ENCODE measurements at regions not wholly inside any gene's neighbourhood (a gene's known extent, or its start where the extent isn't known, plus 50 kb on each side); places are given as distances from the start of the nearest gene placed in this dataset.

- no peak overlapping the region for H3K4me3 ChIP-seq (ENCODE audit: insufficient read depth, low read depth, low read length)
- no peak overlapping the region for H3K27ac ChIP-seq (ENCODE audit: insufficient read depth, low read depth, low read length, poor library complexity, severe bottlenecking)
- no peaks in the 10 kb centered on the region for H3K36me3 ChIP-seq (ENCODE audit: control insufficient read depth, insufficient read depth, low read length)
- WGBS, 2 experiments, result 96% methylated on average over 8 of the region's 8 CpGs
- no peaks in the 10 kb centered on the region for H3K27me3 ChIP-seq (ENCODE audit: control insufficient read depth, insufficient read depth, low read length, poor library complexity, severe bottlenecking)
- H3K9me3 ChIP-seq (ENCODE audit: control insufficient read depth, low read length), result no peaks in the 10 kb centered on the region
- H3K4me1 ChIP-seq (ENCODE audit: control insufficient read depth, insufficient read depth, low read length), result no peaks in the 10 kb centered on the region
These were observed 184.3 kb upstream of the NUDT6 start for GRCh38 chr4:123106747-123107146.

- no peak overlapping the region for H3K4me3 ChIP-seq (ENCODE audit: insufficient read depth, low read depth, low read length)
- H3K27ac ChIP-seq (ENCODE audit: insufficient read depth, low read depth, low read length, poor library complexity, severe bottlenecking), result no peak overlapping the region
- H3K36me3 ChIP-seq (ENCODE audit: control insufficient read depth, insufficient read depth, low read length), result no peaks in the 10 kb centered on the region
- H3K9me3 ChIP-seq (ENCODE audit: control insufficient read depth, low read length), result no peaks in the 10 kb centered on the region
- 94 to 95% methylated on average over 15 to 16 of the region's 16 CpGs for WGBS, 2 experiments
- no peaks in the 10 kb centered on the region for H3K27me3 ChIP-seq (ENCODE audit: control insufficient read depth, insufficient read depth, low read length, poor library complexity, severe bottlenecking)
- no peaks in the 10 kb centered on the region for H3K4me1 ChIP-seq (ENCODE audit: control insufficient read depth, insufficient read depth, low read length)
These were observed 185.3 kb upstream of the NUDT6 start for GRCh38 chr4:123107444-123108252.

- Histone ChIP-seq H3K4me3 (ENCODE audit: insufficient read depth, low read depth, low read length) (no peak overlapping the region), H3K27ac (ENCODE audit: insufficient read depth, low read depth, low read length, poor library complexity, severe bottlenecking) (no peak overlapping the region), H3K4me1 (ENCODE audit: control insufficient read depth, insufficient read depth, low read length) (no peaks in the 10 kb centered on the region), H3K9me3 (ENCODE audit: control insufficient read depth, low read length) (no peaks in the 10 kb centered on the region), H3K36me3 (ENCODE audit: control insufficient read depth, insufficient read depth, low read length) (peaks cover 2% of the 10 kb centered on the region), H3K27me3 (ENCODE audit: control insufficient read depth, insufficient read depth, low read length, poor library complexity, severe bottlenecking) (no peaks in the 10 kb centered on the region)
- WGBS, 2 experiments, result 83 to 100% methylated on average over 1 of the region's 2 CpGs
These were observed 186.7 kb upstream of the NUDT6 start for GRCh38 chr4:123109139-123109538.

GRCh38 chr4:123110147-123110546 is 187.8 kb upstream of the NUDT6 start:
- Histone ChIP-seq H3K27ac (ENCODE audit: insufficient read depth, low read depth, low read length, poor library complexity, severe bottlenecking) (no peak overlapping the region), H3K27me3 (ENCODE audit: control insufficient read depth, insufficient read depth, low read length, poor library complexity, severe bottlenecking) (no peaks in the 10 kb centered on the region), H3K4me3 (ENCODE audit: insufficient read depth, low read depth, low read length) (no peak overlapping the region), H3K36me3 (ENCODE audit: control insufficient read depth, insufficient read depth, low read length) (peaks cover 6% of the 10 kb centered on the region), H3K9me3 (ENCODE audit: control insufficient read depth, low read length) (no peaks in the 10 kb centered on the region), H3K4me1 (ENCODE audit: control insufficient read depth, insufficient read depth, low read length) (no peaks in the 10 kb centered on the region)
- 80 to 100% methylated on average over 1 of the region's 1 CpG for WGBS, 2 experiments

GRCh38 chr4:123110685-123111084 is 188.3 kb upstream of the NUDT6 start:
- 100% methylated on average over 2 of the region's 2 CpGs; no CpG with 5 or more reads in 1 of the 2 experiments for WGBS, 2 experiments
- no peaks in the 10 kb centered on the region for H3K27me3 ChIP-seq (ENCODE audit: control insufficient read depth, insufficient read depth, low read length, poor library complexity, severe bottlenecking)
- no peak overlapping the region for H3K27ac ChIP-seq (ENCODE audit: insufficient read depth, low read depth, low read length, poor library complexity, severe bottlenecking)
- H3K9me3 ChIP-seq (ENCODE audit: control insufficient read depth, low read length), result no peaks in the 10 kb centered on the region
- no peaks in the 10 kb centered on the region for H3K4me1 ChIP-seq (ENCODE audit: control insufficient read depth, insufficient read depth, low read length)
- no peak overlapping the region for H3K4me3 ChIP-seq (ENCODE audit: insufficient read depth, low read depth, low read length)
- H3K36me3 ChIP-seq (ENCODE audit: control insufficient read depth, insufficient read depth, low read length), result peaks cover 6% of the 10 kb centered on the region

- WGBS, 2 experiments, result 98 to 100% methylated on average over 2 to 3 of the region's 3 CpGs
- no peaks in the 10 kb centered on the region for H3K4me1 ChIP-seq (ENCODE audit: control insufficient read depth, insufficient read depth, low read length)
- no peak overlapping the region for H3K4me3 ChIP-seq (ENCODE audit: insufficient read depth, low read depth, low read length)
- H3K27ac ChIP-seq (ENCODE audit: insufficient read depth, low read depth, low read length, poor library complexity, severe bottlenecking), result no peak overlapping the region
- H3K36me3 ChIP-seq (ENCODE audit: control insufficient read depth, insufficient read depth, low read length), result peaks cover 6% of the 10 kb centered on the region
- H3K27me3 ChIP-seq (ENCODE audit: control insufficient read depth, insufficient read depth, low read length, poor library complexity, severe bottlenecking), result no peaks in the 10 kb centered on the region
- no peaks in the 10 kb centered on the region for H3K9me3 ChIP-seq (ENCODE audit: control insufficient read depth, low read length)
These were observed 190.8 kb upstream of the NUDT6 start for GRCh38 chr4:123113155-123113554.

GRCh38 chr4:123114084-123114914 is 191.9 kb upstream of the NUDT6 start:
- H3K4me3 ChIP-seq (ENCODE audit: insufficient read depth, low read depth, low read length), result no peak overlapping the region
- H3K27me3 ChIP-seq (ENCODE audit: control insufficient read depth, insufficient read depth, low read length, poor library complexity, severe bottlenecking), result no peaks in the 10 kb centered on the region
- peaks cover 6% of the 10 kb centered on the region for H3K36me3 ChIP-seq (ENCODE audit: control insufficient read depth, insufficient read depth, low read length)
- H3K9me3 ChIP-seq (ENCODE audit: control insufficient read depth, low read length), result no peaks in the 10 kb centered on the region
- H3K27ac ChIP-seq (ENCODE audit: insufficient read depth, low read depth, low read length, poor library complexity, severe bottlenecking), result no peak overlapping the region
- no peaks in the 10 kb centered on the region for H3K4me1 ChIP-seq (ENCODE audit: control insufficient read depth, insufficient read depth, low read length)
- 94% methylated on average over 9 of the region's 9 CpGs for WGBS, 2 experiments

GRCh38 chr4:123114915-123115756 is 192.7 kb upstream of the NUDT6 start:
- Histone ChIP-seq H3K4me1 (ENCODE audit: control insufficient read depth, insufficient read depth, low read length) (no peaks in the 10 kb centered on the region), H3K4me3 (ENCODE audit: insufficient read depth, low read depth, low read length) (no peak overlapping the region), H3K27ac (ENCODE audit: insufficient read depth, low read depth, low read length, poor library complexity, severe bottlenecking) (no peak overlapping the region), H3K36me3 (ENCODE audit: control insufficient read depth, insufficient read depth, low read length) (peaks cover 6% of the 10 kb centered on the region), H3K9me3 (ENCODE audit: control insufficient read depth, low read length) (no peaks in the 10 kb centered on the region), H3K27me3 (ENCODE audit: control insufficient read depth, insufficient read depth, low read length, poor library complexity, severe bottlenecking) (no peaks in the 10 kb centered on the region)
- WGBS, 2 experiments, result 95 to 96% methylated on average over 39 of the region's 39 CpGs

- 100% methylated on average over 1 of the region's 1 CpG; no CpG with 5 or more reads in 1 of the 2 experiments for WGBS, 2 experiments
- Histone ChIP-seq H3K4me3 (ENCODE audit: insufficient read depth, low read depth, low read length) (no peak overlapping the region), H3K36me3 (ENCODE audit: control insufficient read depth, insufficient read depth, low read length) (peaks cover 6% of the 10 kb centered on the region), H3K4me1 (ENCODE audit: control insufficient read depth, insufficient read depth, low read length) (no peaks in the 10 kb centered on the region), H3K27ac (ENCODE audit: insufficient read depth, low read depth, low read length, poor library complexity, severe bottlenecking) (no peak overlapping the region), H3K9me3 (ENCODE audit: control insufficient read depth, low read length) (no peaks in the 10 kb centered on the region), H3K27me3 (ENCODE audit: control insufficient read depth, insufficient read depth, low read length, poor library complexity, severe bottlenecking) (no peaks in the 10 kb centered on the region)
These were observed 194.0 kb upstream of the NUDT6 start for GRCh38 chr4:123116412-123116811.

All from ectodermal cell (in vitro differentiated cells).